ENCODE measurements at regions not wholly inside any gene's neighbourhood (a gene's known extent, or its start where the extent isn't known, plus 50 kb on each side); places are given as distances from the start of the nearest gene placed in this dataset.

DNA sequence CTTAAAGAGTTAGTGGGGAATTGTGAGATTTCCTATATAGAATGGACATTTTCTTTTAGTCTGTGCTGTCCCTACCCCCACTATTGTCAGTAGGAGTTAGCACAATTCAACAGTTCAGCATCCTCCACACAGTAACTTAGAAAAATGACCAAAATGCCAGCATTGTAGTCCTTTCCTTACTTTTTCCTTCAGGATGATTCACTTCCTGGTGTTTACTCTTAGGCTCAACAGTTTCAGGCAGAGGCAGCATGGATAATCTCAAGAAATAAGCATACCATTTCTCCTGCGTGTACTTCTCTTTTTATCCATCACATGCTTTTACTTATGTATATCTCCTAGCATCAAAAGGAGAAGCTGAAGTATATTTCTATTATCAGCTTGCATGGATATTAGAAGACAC, 683.4 kb downstream of the SLC16A7 start:
- TF ChIP-seq, protein P1, sequence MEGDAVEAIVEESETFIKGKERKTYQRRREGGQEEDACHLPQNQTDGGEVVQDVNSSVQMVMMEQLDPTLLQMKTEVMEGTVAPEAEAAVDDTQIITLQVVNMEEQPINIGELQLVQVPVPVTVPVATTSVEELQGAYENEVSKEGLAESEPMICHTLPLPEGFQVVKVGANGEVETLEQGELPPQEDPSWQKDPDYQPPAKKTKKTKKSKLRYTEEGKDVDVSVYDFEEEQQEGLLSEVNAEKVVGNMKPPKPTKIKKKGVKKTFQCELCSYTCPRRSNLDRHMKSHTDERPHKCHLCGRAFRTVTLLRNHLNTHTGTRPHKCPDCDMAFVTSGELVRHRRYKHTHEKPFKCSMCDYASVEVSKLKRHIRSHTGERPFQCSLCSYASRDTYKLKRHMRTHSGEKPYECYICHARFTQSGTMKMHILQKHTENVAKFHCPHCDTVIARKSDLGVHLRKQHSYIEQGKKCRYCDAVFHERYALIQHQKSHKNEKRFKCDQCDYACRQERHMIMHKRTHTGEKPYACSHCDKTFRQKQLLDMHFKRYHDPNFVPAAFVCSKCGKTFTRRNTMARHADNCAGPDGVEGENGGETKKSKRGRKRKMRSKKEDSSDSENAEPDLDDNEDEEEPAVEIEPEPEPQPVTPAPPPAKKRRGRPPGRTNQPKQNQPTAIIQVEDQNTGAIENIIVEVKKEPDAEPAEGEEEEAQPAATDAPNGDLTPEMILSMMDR (IDR thresholded peaks at IDR 0.05), result no peak
- no peak for TF ChIP-seq POLR2A (IDR thresholded peaks at IDR 0.05)

Measured in prostate gland (tissue), 2 donors.